ENCODE measurements at regions not wholly inside any gene's neighbourhood (a gene's known extent, or its start where the extent isn't known, plus 50 kb on each side); places are given as distances from the start of the nearest gene placed in this dataset.

GRCh38 chr1:188660572-188660971 is 1817.1 kb downstream of the BRINP3 start:
- DNase-seq (ENCODE audit: insufficient read length) (no peak), FAIRE-seq (no peak)
- TF ChIP-seq TAF1 (IDR thresholded peaks at IDR 0.05; ENCODE audit: borderline replicate concordance, low read depth, low read length): no peak
- TF ChIP-seq POLR2A (IDR thresholded peaks at IDR 0.05; ENCODE audit: low read depth, low read length): no peak
- TF ChIP-seq POLR2AphosphoS5 (IDR thresholded peaks at IDR 0.05; ENCODE audit: low read depth, low read length): no peak

- DNase-seq (ENCODE audit: insufficient read length): no peak
- TF ChIP-seq POLR2A (IDR thresholded peaks at IDR 0.05; ENCODE audit: low read depth, low read length): no peak
- TF ChIP-seq POLR2AphosphoS5 (IDR thresholded peaks at IDR 0.05; ENCODE audit: low read depth, low read length): no peak
- TF ChIP-seq TAF1 (IDR thresholded peaks at IDR 0.05; ENCODE audit: borderline replicate concordance, low read depth, low read length): no peak
- FAIRE-seq: no peak
Measured at GRCh38 chr1:188665477-188665876, 1812.2 kb downstream of the BRINP3 start.

GRCh38 chr1:188668083-188668482 is 1809.6 kb downstream of the BRINP3 start:
- TF ChIP-seq POLR2AphosphoS5 (IDR thresholded peaks at IDR 0.05; ENCODE audit: low read depth, low read length) (no peak), POLR2A (IDR thresholded peaks at IDR 0.05; ENCODE audit: low read depth, low read length) (no peak), TAF1 (IDR thresholded peaks at IDR 0.05; ENCODE audit: borderline replicate concordance, low read depth, low read length) (no peak)
- DNase-seq (ENCODE audit: insufficient read length) (no peak), FAIRE-seq (no peak)

GRCh38 chr1:188669728-188670382 is 1807.8 kb downstream of the BRINP3 start:
- DNase-seq (ENCODE audit: insufficient read length) (no peak), FAIRE-seq (no peak)
- TF ChIP-seq POLR2A (IDR thresholded peaks at IDR 0.05; ENCODE audit: low read depth, low read length) (no peak), TAF1 (IDR thresholded peaks at IDR 0.05; ENCODE audit: borderline replicate concordance, low read depth, low read length) (no peak), POLR2AphosphoS5 (IDR thresholded peaks at IDR 0.05; ENCODE audit: low read depth, low read length) (no peak)

GRCh38 chr1:188670837-188671236 is 1806.8 kb downstream of the BRINP3 start:
- no peak for TF ChIP-seq POLR2AphosphoS5 (IDR thresholded peaks at IDR 0.05; ENCODE audit: low read depth, low read length)
- no peak for TF ChIP-seq POLR2A (IDR thresholded peaks at IDR 0.05; ENCODE audit: low read depth, low read length)
- TF ChIP-seq TAF1 (IDR thresholded peaks at IDR 0.05; ENCODE audit: borderline replicate concordance, low read depth, low read length): no peak
- no peak for FAIRE-seq
- no peak for DNase-seq (ENCODE audit: insufficient read length)

- FAIRE-seq: no peak
- TF ChIP-seq TAF1 (IDR thresholded peaks at IDR 0.05; ENCODE audit: borderline replicate concordance, low read depth, low read length): no peak
- no peak for TF ChIP-seq POLR2A (IDR thresholded peaks at IDR 0.05; ENCODE audit: low read depth, low read length)
- no peak for TF ChIP-seq POLR2AphosphoS5 (IDR thresholded peaks at IDR 0.05; ENCODE audit: low read depth, low read length)
- no peak for DNase-seq (ENCODE audit: insufficient read length)
Measured at GRCh38 chr1:188672153-188672552, 1805.5 kb downstream of the BRINP3 start.

GRCh38 chr1:188689542-188689941 is 1788.1 kb downstream of the BRINP3 start:
- no peak for FAIRE-seq
- TF ChIP-seq TAF1 (IDR thresholded peaks at IDR 0.05; ENCODE audit: borderline replicate concordance, low read depth, low read length): no peak
- TF ChIP-seq POLR2A (IDR thresholded peaks at IDR 0.05; ENCODE audit: low read depth, low read length): no peak
- no peak for TF ChIP-seq POLR2AphosphoS5 (IDR thresholded peaks at IDR 0.05; ENCODE audit: low read depth, low read length)
- no peak for DNase-seq (ENCODE audit: insufficient read length)

- DNase-seq (ENCODE audit: insufficient read length) (no peak), FAIRE-seq (no peak)
- TF ChIP-seq POLR2AphosphoS5 (IDR thresholded peaks at IDR 0.05; ENCODE audit: low read depth, low read length): no peak
- TF ChIP-seq POLR2A (IDR thresholded peaks at IDR 0.05; ENCODE audit: low read depth, low read length): no peak
- no peak for TF ChIP-seq TAF1 (IDR thresholded peaks at IDR 0.05; ENCODE audit: borderline replicate concordance, low read depth, low read length)
Measured at GRCh38 chr1:188700116-188700515, 1777.5 kb downstream of the BRINP3 start.

- DNase-seq (ENCODE audit: insufficient read length) (no peak), FAIRE-seq (no peak)
- no peak for TF ChIP-seq POLR2A (IDR thresholded peaks at IDR 0.05; ENCODE audit: low read depth, low read length)
Measured at GRCh38 chr1:188706742-188707141, 1770.9 kb downstream of the BRINP3 start.

- TF ChIP-seq POLR2A (IDR thresholded peaks at IDR 0.05; ENCODE audit: low read depth, low read length) (no peak), POLR2AphosphoS5 (IDR thresholded peaks at IDR 0.05; ENCODE audit: low read depth, low read length) (no peak), TAF1 (IDR thresholded peaks at IDR 0.05; ENCODE audit: borderline replicate concordance, low read depth, low read length) (no peak)
- DNase-seq (ENCODE audit: insufficient read length) (no peak), FAIRE-seq (no peak)
Measured at GRCh38 chr1:188708795-188709535, 1768.7 kb downstream of the BRINP3 start.

- FAIRE-seq: no peak
- no peak for DNase-seq (ENCODE audit: insufficient read length)
- TF ChIP-seq POLR2AphosphoS5 (IDR thresholded peaks at IDR 0.05; ENCODE audit: low read depth, low read length) (no peak), TAF1 (IDR thresholded peaks at IDR 0.05; ENCODE audit: borderline replicate concordance, low read depth, low read length) (no peak), POLR2A (IDR thresholded peaks at IDR 0.05; ENCODE audit: low read depth, low read length) (no peak)
Measured at GRCh38 chr1:188715566-188715965, 1762.1 kb downstream of the BRINP3 start.

GRCh38 chr1:188719735-188720134 is 1757.9 kb downstream of the BRINP3 start:
- TF ChIP-seq POLR2AphosphoS5 (IDR thresholded peaks at IDR 0.05; ENCODE audit: low read depth, low read length) (no peak), POLR2A (IDR thresholded peaks at IDR 0.05; ENCODE audit: low read depth, low read length) (no peak), TAF1 (IDR thresholded peaks at IDR 0.05; ENCODE audit: borderline replicate concordance, low read depth, low read length) (no peak)
- DNase-seq (ENCODE audit: insufficient read length) (no peak), FAIRE-seq (no peak)

All from GM12892 (cell line).